OCI-LY3 (cell line): ENCODE measurements at regions not wholly inside any gene's neighbourhood (a gene's known extent, or its start where the extent isn't known, plus 50 kb on each side); places are given as distances from the start of the nearest gene placed in this dataset.
"Not testable (repeated sequence)": the region's sequence is repeated elsewhere in the genome, so short reads cannot be mapped to it uniquely, and the experiment has no call there.

Source experiments
- CTCF ChIP-seq: fragments of 200-600, 300-600 bp; sonication (generic); IDR thresholded peaks from 2 replicates; pipeline ENCODE4 v1.5.1; 2014; ENCODE audit warnings: antibody characterized with exemption, low read length, low read depth
- EZH2phosphoT487 ChIP-seq: fragments of 200-600 bp; shearing (Covaris generic); IDR thresholded peaks from 2 replicates; pipeline ENCODE4 v1.6.1; 2018; ENCODE audit warnings: antibody characterized with exemption, mixed run types, low read depth

GRCh38 chr1:102789951-102790350, 318.4 kb downstream of the COL11A1 start:
- not testable (repeated sequence) for TF ChIP-seq CTCF, EZH2phosphoT487
